WERI-Rb-1 (cell line): ENCODE measurements at regions not wholly inside any gene's neighbourhood (a gene's known extent, or its start where the extent isn't known, plus 50 kb on each side); places are given as distances from the start of the nearest gene placed in this dataset.

Experiments used
- DNase-seq: peaks from one replicate; pipeline ENCODE4 v3.0.0-alpha.2; 2020
- H3K27ac ChIP-seq: fragments of 250-450 bp; sonication (Bioruptor Pico); 2 replicates; pipeline ENCODE4 v1.5.1; 2020; ENCODE audit warnings: mild to moderate bottlenecking, moderate library complexity
- H3K27me3 ChIP-seq: fragments of 250-450 bp; sonication (Bioruptor Pico); 2 replicates; pipeline ENCODE4 v1.5.1; 2021; ENCODE audit warnings: mild to moderate bottlenecking, low read depth, moderate library complexity; ENCODE audit not compliant: insufficient read depth, severe bottlenecking
- H3K36me3 ChIP-seq: fragments of 250-450 bp; sonication (Bioruptor Pico); 2 replicates; pipeline ENCODE4 v1.5.1; 2020; ENCODE audit warnings: mild to moderate bottlenecking, moderate library complexity
- H3K4me3 ChIP-seq: 2 replicates; pipeline ENCODE4 v1.5.1; 2011; ENCODE audit warnings: low read depth, mild to moderate bottlenecking, control low read depth, low read length
- H3K9me3 ChIP-seq: fragments of 250-450 bp; sonication (Bioruptor Pico); 2 replicates; pipeline ENCODE4 v1.5.1; 2021; ENCODE audit warnings: mild to moderate bottlenecking, moderate library complexity; ENCODE audit not compliant: severe bottlenecking
- TF ChIP-seq, protein P1 (sequence below): IDR thresholded peaks from 2 replicates; pipeline ENCODE4 v1.5.1; 2011; ENCODE audit warnings: low read depth, mild to moderate bottlenecking, control low read depth, inconsistent platforms, low read length

DNA sequence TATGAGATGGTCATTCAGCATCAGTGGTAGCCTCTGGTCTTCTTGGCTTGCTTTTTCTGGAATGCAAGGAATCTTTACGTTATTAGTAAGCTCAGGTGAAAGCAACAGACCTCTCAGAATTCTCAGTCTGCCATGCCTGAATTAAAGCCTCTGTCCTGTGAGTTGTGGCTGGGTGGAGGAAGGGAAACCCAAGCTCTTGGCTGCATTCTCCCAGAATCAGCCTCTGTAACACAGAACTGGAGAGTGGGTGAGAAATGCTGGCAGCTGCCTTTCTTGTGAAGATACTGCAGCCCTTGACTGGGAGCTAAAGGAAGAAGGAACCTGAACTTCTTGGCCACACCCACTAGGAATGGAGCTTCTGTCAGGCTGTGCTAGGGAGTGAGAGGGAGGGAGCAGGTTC lies 505.8 kb downstream of the EPHA3 start:
- Histone ChIP-seq H3K9me3 (no peaks in the 10 kb centered on the region), H3K36me3 (no peaks in the 10 kb centered on the region), H3K27me3 (no peaks in the 10 kb centered on the region), H3K27ac (no peak overlapping the region), H3K4me3 (no peak overlapping the region)
- DNase-seq: no peak
- TF ChIP-seq, protein P1, sequence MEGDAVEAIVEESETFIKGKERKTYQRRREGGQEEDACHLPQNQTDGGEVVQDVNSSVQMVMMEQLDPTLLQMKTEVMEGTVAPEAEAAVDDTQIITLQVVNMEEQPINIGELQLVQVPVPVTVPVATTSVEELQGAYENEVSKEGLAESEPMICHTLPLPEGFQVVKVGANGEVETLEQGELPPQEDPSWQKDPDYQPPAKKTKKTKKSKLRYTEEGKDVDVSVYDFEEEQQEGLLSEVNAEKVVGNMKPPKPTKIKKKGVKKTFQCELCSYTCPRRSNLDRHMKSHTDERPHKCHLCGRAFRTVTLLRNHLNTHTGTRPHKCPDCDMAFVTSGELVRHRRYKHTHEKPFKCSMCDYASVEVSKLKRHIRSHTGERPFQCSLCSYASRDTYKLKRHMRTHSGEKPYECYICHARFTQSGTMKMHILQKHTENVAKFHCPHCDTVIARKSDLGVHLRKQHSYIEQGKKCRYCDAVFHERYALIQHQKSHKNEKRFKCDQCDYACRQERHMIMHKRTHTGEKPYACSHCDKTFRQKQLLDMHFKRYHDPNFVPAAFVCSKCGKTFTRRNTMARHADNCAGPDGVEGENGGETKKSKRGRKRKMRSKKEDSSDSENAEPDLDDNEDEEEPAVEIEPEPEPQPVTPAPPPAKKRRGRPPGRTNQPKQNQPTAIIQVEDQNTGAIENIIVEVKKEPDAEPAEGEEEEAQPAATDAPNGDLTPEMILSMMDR: no peak

GRCh38 chr3:89617706-89618105 lies 510.3 kb downstream of the EPHA3 start:
- Histone ChIP-seq H3K9me3 (no peaks in the 10 kb centered on the region), H3K27me3 (no peaks in the 10 kb centered on the region), H3K27ac (peak overlapping the region; percentile 64), H3K4me3 (no peak overlapping the region), H3K36me3 (no peaks in the 10 kb centered on the region)
- TF ChIP-seq, protein P1: no peak
- peak; percentile 81 for DNase-seq

GRCh38 chr3:89619263-89619662 lies 511.8 kb downstream of the EPHA3 start:
- Histone ChIP-seq H3K36me3 (no peaks in the 10 kb centered on the region), H3K27ac (no peak overlapping the region), H3K4me3 (no peak overlapping the region), H3K27me3 (no peaks in the 10 kb centered on the region), H3K9me3 (no peaks in the 10 kb centered on the region)
- DNase-seq: no peak
- TF ChIP-seq, protein P1: no peak

- TF ChIP-seq, protein P1: no peak
- H3K27me3 ChIP-seq: no peaks in the 10 kb centered on the region
- no peak for DNase-seq
- H3K4me3 ChIP-seq: no peak overlapping the region
- no peaks in the 10 kb centered on the region for H3K36me3 ChIP-seq
- H3K27ac ChIP-seq: no peak overlapping the region
- no peaks in the 10 kb centered on the region for H3K9me3 ChIP-seq
These were observed 514.8 kb downstream of the EPHA3 start for GRCh38 chr3:89622063-89622700.

DNA sequence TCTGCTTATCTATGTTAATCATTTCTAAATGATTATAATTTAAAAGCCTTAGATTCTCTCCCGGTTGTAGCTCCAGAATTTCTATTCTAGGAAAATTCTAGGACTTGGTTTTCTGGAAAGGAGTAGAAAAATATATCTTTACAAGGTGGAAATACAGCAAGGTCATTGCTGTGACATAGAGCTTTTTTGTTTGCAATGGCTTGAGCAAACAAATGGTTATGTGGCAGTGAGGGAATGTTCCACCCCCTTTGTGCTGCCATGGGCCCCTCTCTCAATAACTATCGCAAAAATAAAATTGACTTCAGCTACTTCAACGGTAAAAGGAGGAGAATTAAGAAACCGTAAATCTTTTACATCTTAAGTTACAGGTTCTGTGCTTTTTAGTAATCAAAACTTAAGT lies 517.1 kb downstream of the EPHA3 start:
- Histone ChIP-seq H3K4me3 (no peak overlapping the region), H3K9me3 (no peaks in the 10 kb centered on the region), H3K27me3 (no peaks in the 10 kb centered on the region), H3K27ac (no peak overlapping the region), H3K36me3 (no peaks in the 10 kb centered on the region)
- no peak for DNase-seq
- TF ChIP-seq, protein P1: no peak

DNA sequence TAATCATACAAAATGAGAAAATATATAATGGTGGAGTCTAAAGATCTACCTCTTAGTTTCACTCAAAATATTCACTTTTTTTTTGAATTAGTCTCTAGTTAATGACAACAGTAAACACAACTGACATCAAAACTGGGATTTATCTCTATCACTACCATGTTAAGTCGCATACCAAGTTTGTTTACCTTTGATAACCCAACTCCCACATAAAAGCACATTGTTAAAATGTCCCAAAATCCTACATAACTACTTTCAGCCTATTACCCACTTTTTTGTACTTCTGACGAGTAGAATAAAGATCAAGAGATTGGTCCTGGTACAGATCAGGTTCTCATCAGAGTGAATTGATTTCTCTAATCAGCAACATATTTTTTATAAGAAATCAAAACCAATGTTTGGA lies 518.5 kb downstream of the EPHA3 start:
- Histone ChIP-seq H3K27ac (no peak overlapping the region), H3K27me3 (no peaks in the 10 kb centered on the region), H3K9me3 (no peaks in the 10 kb centered on the region), H3K4me3 (no peak overlapping the region), H3K36me3 (no peaks in the 10 kb centered on the region)
- no peak for DNase-seq
- TF ChIP-seq, protein P1: no peak
